ENCODE measurements at regions not wholly inside any gene's neighbourhood (a gene's known extent, or its start where the extent isn't known, plus 50 kb on each side); places are given as distances from the start of the nearest gene placed in this dataset.

- ChIA-PET POLR2A (no interaction called here), CTCF (interaction anchor here (0.7 to 1.9 kb wide), 4 partner anchors 14 to 84 kb away, joined by 4 to 6 read pairs (median 4); no protein-coding TSS in a partner anchor)
- Histone ChIP-seq H3K9ac (replicated peaks; ENCODE audit: extremely low read depth, insufficient read depth, low read length) (no peak overlapping the region), H3K27ac (ENCODE audit: insufficient read depth, low read depth, low read length) (no peak overlapping the region), H4K20me1 (replicated peaks; ENCODE audit: control insufficient read depth, extremely low read depth, insufficient read depth, low read length) (no peaks in the 10 kb centered on the region), H3K4me3 (replicated peaks in 1 of 3; ENCODE audit: insufficient read depth in 1 of 3, low read depth in 1 of 3, low read length in 3 of 3) (no peak overlapping the region), H3K9me1 (replicated peaks; ENCODE audit: control insufficient read depth, extremely low read depth, insufficient read depth, low read length) (no peaks in the 10 kb centered on the region), H3K4me1 (ENCODE audit: control insufficient read depth, extremely low read depth, insufficient read depth, low read length) (no peaks in the 10 kb centered on the region), H3K79me2 (ENCODE audit: control insufficient read depth, insufficient read depth, low read length) (no peaks in the 10 kb centered on the region), H3K4me2 (ENCODE audit: insufficient read depth, low read length) (no peak overlapping the region), H3K27me3 (ENCODE audit: control insufficient read depth in 2 of 2, insufficient read depth in 2 of 2, low read length in 2 of 2) (peaks cover 1 to 6% of the 10 kb centered on the region in 2 experiments), H3K9me3 (replicated peaks; ENCODE audit: control insufficient read depth, insufficient read depth, low read length) (no peaks in the 10 kb centered on the region), H3K36me3 (ENCODE audit: control insufficient read depth in 2 of 2, extremely low read depth in 1 of 2, insufficient read depth in 2 of 2, low read length in 2 of 2) (no peaks in the 10 kb centered on the region), H2AFZ (ENCODE audit: low read depth, low read length) (no peak overlapping the region)
- intact Hi-C loops (cut with micrococcal nuclease) (no loop called here), dilution Hi-C loops (cut with MboI; ENCODE audit: extremely low pct_ligation_motif_present, low sequenced_read_pairs) (no loop called here)
- BruUV-seq (replicated peaks) = no TSS peak
- FAIRE-seq (no peak), DNase-seq (ENCODE audit: low read depth, low spot score) (no peak)
- TF ChIP-seq POLR2A (IDR thresholded peaks at IDR 0.05; ENCODE audit: low read depth, low read length) (no peak), POLR2AphosphoS5 (IDR thresholded peaks at IDR 0.05; ENCODE audit: insufficient read depth, low read depth, low read length) (no peak), GATA2 (IDR thresholded peaks at IDR 0.05; ENCODE audit: insufficient read depth, insufficient read length, low read depth, low read length) (no peak)
Observed at GRCh38 chr6:6843057-6843627, 254.6 kb downstream of the LY86 start.

- Histone ChIP-seq H3K4me1 (ENCODE audit: control insufficient read depth, extremely low read depth, insufficient read depth, low read length) (no peaks in the 10 kb centered on the region), H3K36me3 (ENCODE audit: control insufficient read depth in 2 of 2, extremely low read depth in 1 of 2, insufficient read depth in 2 of 2, low read length in 2 of 2) (no peaks in the 10 kb centered on the region), H2AFZ (ENCODE audit: low read depth, low read length) (no peak overlapping the region), H3K27ac (ENCODE audit: insufficient read depth, low read depth, low read length) (no peak overlapping the region), H4K20me1 (replicated peaks; ENCODE audit: control insufficient read depth, extremely low read depth, insufficient read depth, low read length) (no peaks in the 10 kb centered on the region), H3K9me1 (replicated peaks; ENCODE audit: control insufficient read depth, extremely low read depth, insufficient read depth, low read length) (no peaks in the 10 kb centered on the region), H3K9ac (replicated peaks; ENCODE audit: extremely low read depth, insufficient read depth, low read length) (no peak overlapping the region), H3K79me2 (ENCODE audit: control insufficient read depth, insufficient read depth, low read length) (no peaks in the 10 kb centered on the region), H3K4me2 (ENCODE audit: insufficient read depth, low read length) (no peak overlapping the region), H3K9me3 (replicated peaks; ENCODE audit: control insufficient read depth, insufficient read depth, low read length) (no peaks in the 10 kb centered on the region), H3K27me3 (ENCODE audit: control insufficient read depth in 2 of 2, insufficient read depth in 2 of 2, low read length in 2 of 2) (peaks cover 1 to 2% of the 10 kb centered on the region in 2 experiments), H3K4me3 (replicated peaks in 1 of 3; ENCODE audit: insufficient read depth in 1 of 3, low read depth in 1 of 3, low read length in 3 of 3) (no peak overlapping the region)
- dilution Hi-C loops (cut with MboI; ENCODE audit: extremely low pct_ligation_motif_present, low sequenced_read_pairs) (no loop called here), intact Hi-C loops (cut with micrococcal nuclease) (no loop called here)
- DNase-seq (ENCODE audit: low read depth, low spot score) (no peak), FAIRE-seq (no peak)
- ChIA-PET POLR2A (no interaction called here), CTCF (interaction anchor here (0.7 to 1.9 kb wide), 4 partner anchors 15 to 85 kb away, joined by 4 to 6 read pairs (median 4); no protein-coding TSS in a partner anchor)
- BruUV-seq (replicated peaks) = no TSS peak
- TF ChIP-seq JUN (IDR thresholded peaks at IDR 0.05; ENCODE audit: borderline replicate concordance, insufficient read depth, insufficient read length, low read depth) = no peak
Observed at GRCh38 chr6:6843777-6844176, 255.3 kb downstream of the LY86 start.
